ENCODE measurements at regions not wholly inside any gene's neighbourhood (a gene's known extent, or its start where the extent isn't known, plus 50 kb on each side); places are given as distances from the start of the nearest gene placed in this dataset.
A peak's percentile ranks its signal among the peaks of the same experiment; 100 is the strongest.
"Not testable (repeated sequence)": the region's sequence is repeated elsewhere in the genome, so short reads cannot be mapped to it uniquely, and the experiment has no call there.

- no peak for DNase-seq (ENCODE audit: low spot score)
These were observed 1068.7 kb downstream of the STPG2 start for GRCh38 chr4:97074531-97074930.

GRCh38 chr4:97081951-97082350 is 1061.3 kb downstream of the STPG2 start:
- DNase-seq (ENCODE audit: low spot score), result no peak

DNA sequence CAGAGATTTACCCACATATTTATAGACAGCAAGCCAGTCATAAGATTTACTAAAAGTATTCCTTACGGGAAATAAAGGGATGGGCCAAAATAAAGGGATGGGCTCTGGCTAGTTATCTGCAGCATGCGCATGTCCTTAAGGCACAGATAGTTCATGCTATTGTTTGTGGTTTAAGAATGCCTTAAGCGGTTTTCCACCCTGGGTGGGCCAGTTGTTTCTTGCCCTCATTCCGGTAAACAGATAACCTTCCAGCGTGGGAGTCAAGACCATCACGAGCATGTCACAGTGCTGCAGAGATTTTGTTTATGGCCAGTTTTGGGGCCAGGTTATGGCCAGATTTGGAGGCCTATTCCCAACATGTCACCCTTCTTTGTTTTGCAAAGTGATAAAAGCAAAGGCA is 1046.2 kb downstream of the STPG2 start:
- not testable (repeated sequence) for DNase-seq (ENCODE audit: low spot score)

DNA sequence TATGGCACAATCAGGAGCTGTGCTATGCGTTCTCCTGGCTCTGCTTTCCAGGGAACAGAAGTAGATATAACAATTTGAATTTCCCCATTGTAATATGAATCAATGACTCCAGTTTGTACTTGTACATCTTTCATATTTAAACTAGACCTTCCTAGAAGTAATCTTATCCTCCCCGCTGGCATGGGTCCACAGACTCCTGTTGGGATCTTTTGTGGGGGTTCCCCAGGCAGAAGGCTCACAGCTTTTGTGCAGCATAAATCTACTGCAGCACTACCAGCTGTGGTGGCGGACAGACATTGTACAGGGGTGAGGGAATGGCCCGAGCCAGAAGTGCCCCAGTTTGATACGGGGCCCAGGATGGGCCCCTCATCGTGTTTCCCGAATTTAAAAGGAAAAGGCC is 1042.1 kb downstream of the STPG2 start:
- not testable (repeated sequence) for DNase-seq (ENCODE audit: low spot score)

- no peak for DNase-seq (ENCODE audit: low spot score)
These were observed 1040.0 kb downstream of the STPG2 start for GRCh38 chr4:97103252-97103651.

- peak; percentile 13 for DNase-seq (ENCODE audit: low spot score)
These were observed 1039.3 kb downstream of the STPG2 start for GRCh38 chr4:97104006-97104405.

DNA sequence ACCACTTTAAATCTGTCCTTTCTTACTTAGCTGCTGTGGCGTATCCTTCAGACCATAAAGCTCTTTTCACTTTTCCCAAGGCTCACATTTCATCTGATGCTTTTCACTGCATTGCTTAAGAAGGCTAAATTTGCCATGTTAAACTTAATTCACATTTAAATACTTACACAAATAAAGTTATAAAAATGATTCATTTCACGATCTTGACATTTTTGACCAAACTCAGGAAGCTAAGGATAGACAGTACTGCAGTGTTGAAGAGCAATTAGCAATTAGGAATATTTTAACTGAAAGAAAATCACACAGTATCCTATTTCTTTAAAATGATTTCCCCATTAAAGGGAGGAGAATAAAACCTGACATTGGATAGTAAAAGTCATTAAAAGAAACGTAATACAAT is 1038.6 kb downstream of the STPG2 start:
- no peak for DNase-seq (ENCODE audit: low spot score)

GRCh38 chr4:97105347-97106099 is 1037.8 kb downstream of the STPG2 start:
- peak; percentile 7 for DNase-seq (ENCODE audit: low spot score)

GRCh38 chr4:97106161-97106560 is 1037.1 kb downstream of the STPG2 start:
- DNase-seq (ENCODE audit: low spot score), result no peak

DNA sequence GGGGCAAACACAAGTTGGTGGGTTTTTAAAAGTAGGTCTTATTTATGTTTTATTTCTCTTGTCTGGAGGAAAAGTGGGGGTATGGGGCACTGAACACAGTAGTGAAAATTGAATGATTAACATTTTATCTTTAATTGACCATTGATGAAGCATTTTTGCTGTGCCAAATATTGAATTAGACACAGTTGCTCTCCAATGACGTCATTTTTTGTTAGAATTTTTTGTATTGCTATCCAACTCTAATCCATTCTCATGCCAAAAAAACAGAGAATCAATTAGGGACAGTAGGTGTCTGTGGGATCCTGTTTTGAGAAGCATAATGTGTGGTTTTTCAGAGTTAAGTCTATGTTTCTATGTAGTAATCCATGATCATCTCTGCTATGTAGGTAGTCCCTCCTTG is 1032.8 kb downstream of the STPG2 start:
- DNase-seq (ENCODE audit: low spot score), result no peak

DNA sequence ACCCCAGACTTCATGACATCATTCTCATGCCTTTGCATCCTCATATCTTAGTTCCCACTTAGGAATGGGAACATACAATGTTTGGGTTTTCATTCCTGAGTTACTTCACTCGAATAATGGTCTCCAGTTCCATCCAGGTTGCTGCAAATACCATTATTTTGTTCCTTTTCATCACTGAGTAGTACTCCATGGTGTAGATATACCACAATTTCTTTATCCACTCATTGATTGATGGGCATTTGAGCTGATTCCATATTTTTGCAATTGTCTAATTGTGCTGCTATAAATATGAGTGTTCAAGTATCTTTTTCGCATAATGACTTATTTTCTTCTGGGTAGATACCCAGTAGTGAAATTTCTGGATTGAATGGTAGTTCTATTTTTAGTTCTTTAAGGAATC is 1026.8 kb downstream of the STPG2 start:
- DNase-seq (ENCODE audit: low spot score), result no peak

DNA sequence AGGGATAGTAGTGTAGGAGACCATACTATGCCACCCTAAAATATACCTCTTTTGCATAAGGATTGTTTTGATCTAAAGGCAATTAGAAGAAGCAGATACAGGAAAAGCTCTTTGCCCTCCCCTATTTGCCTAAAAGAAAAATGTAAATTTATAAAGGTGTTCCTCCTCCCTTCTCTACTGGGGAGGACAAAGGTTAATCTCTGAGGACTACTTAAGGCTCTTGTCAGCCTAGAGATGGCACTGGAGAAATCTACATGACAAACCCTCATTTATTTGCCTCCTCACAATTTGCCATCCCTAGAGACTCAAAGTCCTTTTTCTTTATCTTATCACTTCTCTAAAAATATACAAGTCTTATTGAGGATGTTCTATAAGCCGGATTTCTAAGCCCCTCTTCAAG is 1021.8 kb downstream of the STPG2 start:
- no peak for DNase-seq (ENCODE audit: low spot score)

GRCh38 chr4:97123573-97123972 is 1019.7 kb downstream of the STPG2 start:
- DNase-seq (ENCODE audit: low spot score), result no peak

- DNase-seq (ENCODE audit: low spot score), result no peak
These were observed 1010.8 kb downstream of the STPG2 start for GRCh38 chr4:97132435-97132834.

GRCh38 chr4:97134456-97134855 is 1008.8 kb downstream of the STPG2 start:
- no peak for DNase-seq (ENCODE audit: low spot score)

DNA sequence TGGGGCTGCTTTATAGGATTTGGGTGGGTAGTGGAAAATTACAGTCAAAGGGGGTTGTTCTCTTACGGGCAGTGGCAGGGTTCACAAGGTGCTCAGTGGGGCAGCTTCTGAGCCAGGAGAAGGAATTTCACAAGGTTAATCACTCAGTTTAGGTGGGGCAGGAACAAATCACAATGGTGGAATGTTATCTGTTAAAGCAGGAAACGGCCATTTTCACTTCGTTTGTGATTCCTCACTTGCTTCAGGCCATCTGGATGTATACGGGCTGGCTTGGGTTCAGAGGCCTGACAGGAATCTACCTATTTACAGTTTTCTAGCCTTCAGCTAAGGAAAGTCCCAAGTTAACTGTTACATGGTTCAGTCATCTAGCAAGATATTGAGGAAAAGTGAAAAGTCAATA is 1003.5 kb downstream of the STPG2 start:
- DNase-seq (ENCODE audit: low spot score), result no peak

- no peak for DNase-seq (ENCODE audit: low spot score)
These were observed 1002.7 kb downstream of the STPG2 start for GRCh38 chr4:97140545-97140944.

DNA sequence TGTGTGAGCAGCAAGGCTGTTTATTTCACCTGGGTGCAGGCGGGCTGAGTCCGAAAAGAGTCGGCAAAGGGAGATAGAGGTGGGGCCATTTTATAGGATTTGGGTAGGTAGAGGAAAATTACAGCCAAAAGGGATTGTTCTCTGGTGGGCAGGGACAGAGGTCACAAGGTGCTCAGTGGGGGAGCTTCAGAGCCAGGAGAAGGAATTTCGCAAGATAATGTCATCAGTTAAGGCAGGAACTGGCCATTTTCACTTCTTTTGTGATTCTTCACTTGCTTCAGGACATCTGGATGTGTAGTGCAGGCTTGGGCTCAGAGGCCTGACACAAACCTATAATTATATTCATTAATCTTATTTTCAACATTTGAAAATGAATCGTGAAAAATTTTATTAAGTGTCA is 1001.9 kb downstream of the STPG2 start:
- DNase-seq (ENCODE audit: low spot score), result not testable (repeated sequence)

DNA sequence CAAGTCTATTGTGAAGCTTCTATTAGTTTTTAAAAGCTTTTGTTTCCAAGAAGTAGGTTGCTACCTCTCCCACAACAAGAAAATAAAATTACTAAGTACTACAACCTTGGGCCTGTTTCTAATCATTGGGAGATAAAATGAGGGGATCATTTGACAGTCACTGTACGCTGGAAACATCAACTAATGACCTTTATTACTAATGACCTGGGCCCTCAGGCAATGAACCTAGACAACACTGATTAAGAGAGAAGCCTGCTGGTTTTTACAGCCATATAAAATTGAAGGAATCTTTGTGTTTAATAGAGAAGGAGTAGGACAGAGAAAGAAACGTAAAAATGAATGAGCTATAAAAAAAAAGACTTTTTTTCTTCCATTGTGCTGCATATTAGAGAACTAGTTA is 1000.9 kb downstream of the STPG2 start:
- DNase-seq (ENCODE audit: low spot score), result no peak

GRCh38 chr4:97142893-97143292 is 1000.4 kb downstream of the STPG2 start:
- DNase-seq (ENCODE audit: low spot score), result no peak

DNA sequence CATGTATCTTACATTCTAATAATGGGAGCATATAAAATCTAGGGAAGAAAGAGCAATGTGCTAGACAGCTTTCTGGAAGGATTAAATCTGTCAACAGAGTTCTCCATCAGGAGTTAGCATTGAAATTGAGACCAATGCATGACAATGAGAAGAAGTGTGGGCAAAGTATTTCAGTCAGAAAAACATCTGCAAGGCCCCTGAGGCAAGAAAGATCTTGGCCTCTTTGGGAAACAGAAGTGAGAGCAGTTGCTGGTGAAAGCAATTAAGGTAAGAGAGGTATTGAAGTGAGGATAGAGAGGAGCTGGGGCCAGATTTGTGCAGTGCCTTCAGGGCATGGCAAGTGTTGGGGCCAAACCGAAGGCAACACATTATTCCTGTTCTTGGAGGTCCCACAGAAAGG is 999.1 kb downstream of the STPG2 start:
- DNase-seq (ENCODE audit: low spot score), result no peak

DNA sequence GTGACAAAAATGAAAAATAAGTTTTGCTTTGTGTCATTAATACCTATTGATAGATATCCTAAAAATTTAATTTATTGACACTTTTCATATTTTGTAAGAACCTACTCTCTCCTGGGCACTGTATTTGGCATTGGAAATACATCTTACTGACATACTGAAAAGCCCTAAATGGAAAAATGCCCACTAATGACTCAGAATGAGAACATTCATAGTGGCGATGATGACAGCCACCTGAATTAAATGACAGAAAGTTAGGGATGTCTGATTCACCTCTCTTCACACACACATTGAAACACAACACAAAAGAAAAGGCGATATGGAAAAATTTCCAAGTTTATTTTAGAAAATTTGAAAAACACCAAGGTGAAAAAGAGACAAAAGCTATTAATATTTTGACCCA is 992.3 kb downstream of the STPG2 start:
- DNase-seq (ENCODE audit: low spot score), result no peak

GRCh38 chr4:97152149-97152548 is 991.1 kb downstream of the STPG2 start:
- peak; percentile 82 for DNase-seq (ENCODE audit: low spot score)

- DNase-seq (ENCODE audit: low spot score), result peak; percentile 43
These were observed 990.2 kb downstream of the STPG2 start for GRCh38 chr4:97153042-97153441.
